IMR-90 (cell line): ENCODE measurements at regions not wholly inside any gene's neighbourhood (a gene's known extent, or its start where the extent isn't known, plus 50 kb on each side); places are given as distances from the start of the nearest gene placed in this dataset.

Experiments used
- BHLHE40 ChIP-seq: fragments of 150-350 bp; IDR thresholded peaks from 2 replicates; pipeline ENCODE4 v1.6.1; 2016; ENCODE audit warnings: mild to moderate bottlenecking, low read depth, low read length
- CEBPB ChIP-seq: IDR thresholded peaks from 2 replicates; pipeline ENCODE4 v1.6.1; 2012; ENCODE audit warnings: low read depth, low read length, improper control_type of control experiment
- CHD1 ChIP-seq: IDR thresholded peaks from 2 replicates; pipeline ENCODE4 v1.6.1; 2012; ENCODE audit warnings: low read depth, low read length, improper control_type of control experiment
- ELK1 ChIP-seq: fragments of 150-350 bp; IDR thresholded peaks from 2 replicates; pipeline ENCODE4 v1.6.1; 2016; ENCODE audit warnings: low read depth, mild to moderate bottlenecking, low read length, moderate library complexity, borderline replicate concordance
- FOS ChIP-seq: fragments of 150-350 bp; IDR thresholded peaks from 2 replicates; pipeline ENCODE4 v1.6.1; 2016; ENCODE audit warnings: low read depth, low read length
- MXI1 ChIP-seq: IDR thresholded peaks from 2 replicates; pipeline ENCODE4 v1.6.1; 2012; ENCODE audit warnings: low read depth, mild to moderate bottlenecking, low read length, moderate library complexity, borderline replicate concordance
- POLR2A ChIP-seq: IDR thresholded peaks from 2 replicates; pipeline ENCODE4 v1.6.1; 2012; ENCODE audit warnings: mild to moderate bottlenecking, low read depth, low read length
- RAD21 ChIP-seq: IDR thresholded peaks from 2 replicates; pipeline ENCODE4 v1.6.1; 2012; ENCODE audit warnings: low read length, improper control_type of control experiment
- RFX5 ChIP-seq: IDR thresholded peaks from 2 replicates; pipeline ENCODE4 v1.8.0; 2012; ENCODE audit warnings: low read depth, mild to moderate bottlenecking, low read length, moderate library complexity
- SMC3 ChIP-seq: fragments of 150-350 bp; IDR thresholded peaks from 2 replicates; pipeline ENCODE4 v1.6.1; 2016; ENCODE audit warnings: low read depth, mild to moderate bottlenecking, antibody characterized with exemption, low read length, moderate library complexity
- USF2 ChIP-seq: fragments of 150-350 bp; IDR thresholded peaks from 2 replicates; pipeline ENCODE4 v1.6.1; 2017; ENCODE audit warnings: mild to moderate bottlenecking, antibody characterized with exemption, low read length, low read depth
- TF ChIP-seq, protein P1 (sequence below): conservative IDR thresholded peaks from 2 replicates; pipeline ENCODE4 v1.5.1; 2012; ENCODE audit warnings: mild to moderate bottlenecking, low read depth, low read length, improper control_type of control experiment

DNA sequence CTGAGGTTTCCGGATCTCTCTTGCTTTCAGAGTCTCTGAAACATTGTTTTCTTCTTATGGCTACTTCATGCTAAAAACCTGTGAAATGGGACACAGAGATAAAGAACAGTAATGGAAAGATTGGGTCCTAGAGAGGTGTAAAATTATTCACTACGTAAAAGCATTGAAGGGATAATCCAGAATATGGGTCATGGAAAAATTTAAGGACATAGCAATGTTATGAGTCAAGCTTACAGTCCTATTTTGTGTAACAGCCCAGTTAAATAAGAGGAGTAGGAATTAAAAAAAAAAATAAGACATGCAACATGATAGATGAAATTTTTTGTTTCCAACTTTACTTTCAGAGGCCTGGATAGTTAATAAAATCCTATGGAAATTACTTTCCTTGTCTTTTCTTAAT is 61.9 kb upstream of the ELL2 start:
- TF ChIP-seq BHLHE40 (no peak), CEBPB (no peak), CHD1 (no peak), POLR2A (no peak), FOS (no peak), ELK1 (no peak), USF2 (no peak), SMC3 (no peak), MXI1 (no peak), RAD21 (no peak), RFX5 (no peak)
- TF ChIP-seq, protein P1, sequence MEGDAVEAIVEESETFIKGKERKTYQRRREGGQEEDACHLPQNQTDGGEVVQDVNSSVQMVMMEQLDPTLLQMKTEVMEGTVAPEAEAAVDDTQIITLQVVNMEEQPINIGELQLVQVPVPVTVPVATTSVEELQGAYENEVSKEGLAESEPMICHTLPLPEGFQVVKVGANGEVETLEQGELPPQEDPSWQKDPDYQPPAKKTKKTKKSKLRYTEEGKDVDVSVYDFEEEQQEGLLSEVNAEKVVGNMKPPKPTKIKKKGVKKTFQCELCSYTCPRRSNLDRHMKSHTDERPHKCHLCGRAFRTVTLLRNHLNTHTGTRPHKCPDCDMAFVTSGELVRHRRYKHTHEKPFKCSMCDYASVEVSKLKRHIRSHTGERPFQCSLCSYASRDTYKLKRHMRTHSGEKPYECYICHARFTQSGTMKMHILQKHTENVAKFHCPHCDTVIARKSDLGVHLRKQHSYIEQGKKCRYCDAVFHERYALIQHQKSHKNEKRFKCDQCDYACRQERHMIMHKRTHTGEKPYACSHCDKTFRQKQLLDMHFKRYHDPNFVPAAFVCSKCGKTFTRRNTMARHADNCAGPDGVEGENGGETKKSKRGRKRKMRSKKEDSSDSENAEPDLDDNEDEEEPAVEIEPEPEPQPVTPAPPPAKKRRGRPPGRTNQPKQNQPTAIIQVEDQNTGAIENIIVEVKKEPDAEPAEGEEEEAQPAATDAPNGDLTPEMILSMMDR: no peak
